GM19043 (cell line): ENCODE measurements at regions not wholly inside any gene's neighbourhood (a gene's known extent, or its start where the extent isn't known, plus 50 kb on each side); places are given as distances from the start of the nearest gene placed in this dataset.
"Not testable (repeated sequence)": the region's sequence is repeated elsewhere in the genome, so short reads cannot be mapped to it uniquely, and the experiment has no call there.

ENCODE experiments used
- ATAC-seq: cut with Tn5 transposase; IDR thresholded peaks from one replicate; pipeline ENCODE4 v1.9.1; 2021; ENCODE audit warnings: low read depth; ENCODE audit not compliant: unreplicated experiment

DNA sequence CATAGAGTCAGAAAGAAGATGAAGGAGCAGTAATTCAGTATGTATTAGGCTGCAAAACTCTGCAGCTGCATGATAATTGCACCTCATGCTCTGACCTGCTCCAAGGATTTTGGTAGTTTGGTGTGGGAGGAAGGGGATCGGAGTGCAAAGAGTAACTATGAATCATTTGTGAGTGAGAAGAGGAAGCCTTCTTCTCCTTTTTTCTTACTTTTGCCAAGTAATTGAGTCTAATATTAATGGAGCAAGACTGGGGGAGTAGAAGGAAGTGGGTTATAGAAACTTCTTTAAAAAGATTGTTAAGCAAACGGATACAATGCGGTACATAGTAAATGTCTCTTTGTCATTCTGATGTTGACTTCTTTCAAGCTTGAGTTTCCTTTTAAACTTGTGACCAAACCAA lies 276.5 kb downstream of the EDEM1 start:
- no peak for ATAC-seq

DNA sequence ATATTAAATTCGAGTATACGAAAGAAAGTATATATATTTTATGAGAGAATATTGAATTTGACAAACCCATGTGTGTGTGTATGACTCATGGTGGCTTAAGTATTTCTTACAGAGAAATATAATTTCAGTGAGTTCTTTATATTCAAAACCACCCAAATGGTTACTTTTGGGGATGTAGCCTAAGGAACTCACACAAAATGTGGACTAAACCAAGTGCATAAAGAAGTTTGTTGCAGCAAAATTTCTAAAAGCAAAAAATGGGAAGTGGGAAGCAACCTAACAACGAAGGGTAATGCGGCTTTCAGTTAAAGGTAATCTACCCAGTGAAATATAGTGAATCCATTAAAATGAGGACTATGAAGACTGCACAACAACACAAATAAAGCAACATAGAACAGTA lies 277.1 kb downstream of the EDEM1 start:
- ATAC-seq = no peak

DNA sequence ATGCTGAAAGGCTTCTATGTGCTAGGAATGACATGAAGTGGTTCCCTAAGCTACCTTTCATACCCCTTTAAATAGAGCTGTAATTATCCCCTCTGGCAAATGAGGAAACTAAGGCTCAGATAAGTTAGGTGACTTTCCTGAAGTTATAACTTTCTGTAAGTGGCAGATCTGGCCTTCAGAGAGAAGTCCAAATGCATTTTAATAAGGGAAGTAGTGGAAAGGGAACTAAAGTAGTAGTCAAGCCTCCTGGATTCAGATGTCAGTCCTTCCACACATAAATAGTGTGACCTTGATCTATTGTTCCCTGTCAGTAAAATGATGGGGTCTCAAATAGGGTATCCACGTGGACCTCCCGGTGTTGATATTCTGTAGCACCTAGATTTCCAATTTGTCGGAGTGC lies 277.7 kb downstream of the EDEM1 start:
- no peak for ATAC-seq

DNA sequence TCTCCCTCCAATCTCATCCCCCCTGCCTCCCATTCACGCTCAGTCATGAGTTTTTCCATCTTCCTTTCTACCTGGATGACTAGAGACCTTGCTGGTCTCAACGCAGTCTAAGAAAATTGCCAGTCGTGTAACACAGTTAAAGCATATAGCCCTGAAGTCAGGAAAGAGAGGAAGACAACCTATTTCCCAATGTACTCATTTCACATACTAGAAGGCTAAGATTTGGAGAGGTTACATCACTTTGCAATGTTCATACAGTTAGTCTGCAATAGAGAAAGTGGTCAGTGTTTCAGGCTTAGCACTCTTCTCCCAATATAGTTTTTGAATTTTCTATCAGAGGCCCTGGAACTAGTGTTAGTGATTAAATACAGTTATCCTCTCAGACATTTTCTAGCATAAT lies 278.6 kb downstream of the EDEM1 start:
- ATAC-seq = no peak

DNA sequence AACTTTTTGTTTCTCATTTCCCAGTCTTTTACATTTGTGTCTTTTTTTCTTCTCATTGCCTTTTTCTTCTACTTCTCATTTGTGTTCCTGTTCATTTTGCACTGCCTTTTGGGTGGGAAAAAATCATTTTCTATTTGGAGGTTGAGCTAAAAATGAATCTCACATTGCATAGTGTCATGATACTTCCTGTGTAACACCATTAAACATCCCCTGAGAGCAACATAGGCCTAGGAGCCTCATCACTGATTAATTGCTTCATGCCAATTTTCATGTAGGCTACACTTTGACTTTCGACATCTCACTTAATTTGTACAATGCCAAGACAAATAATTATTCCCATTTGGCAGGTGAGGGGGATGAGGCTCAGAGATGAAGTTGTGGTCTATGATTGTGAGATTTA lies 279.2 kb downstream of the EDEM1 start:
- ATAC-seq = no peak

DNA sequence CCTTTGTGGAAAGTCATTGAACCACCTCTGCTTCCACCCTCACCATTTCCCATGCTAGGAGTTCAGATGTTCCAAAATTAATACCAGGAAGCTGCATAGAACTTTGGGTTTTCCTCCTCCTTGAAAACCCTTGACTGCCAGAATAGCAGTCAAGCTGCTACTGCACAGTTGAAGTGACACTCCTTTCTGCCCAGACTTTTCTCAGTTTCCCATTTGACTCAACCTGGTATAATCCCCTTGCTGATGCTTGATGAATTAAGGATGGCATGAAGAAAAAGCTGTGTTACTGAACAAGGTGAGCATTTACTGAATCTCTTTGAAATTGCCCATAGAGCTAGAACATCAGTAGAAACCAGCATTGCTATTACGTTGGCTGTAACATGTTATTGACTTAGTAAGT lies 286.0 kb downstream of the EDEM1 start:
- no peak for ATAC-seq

DNA sequence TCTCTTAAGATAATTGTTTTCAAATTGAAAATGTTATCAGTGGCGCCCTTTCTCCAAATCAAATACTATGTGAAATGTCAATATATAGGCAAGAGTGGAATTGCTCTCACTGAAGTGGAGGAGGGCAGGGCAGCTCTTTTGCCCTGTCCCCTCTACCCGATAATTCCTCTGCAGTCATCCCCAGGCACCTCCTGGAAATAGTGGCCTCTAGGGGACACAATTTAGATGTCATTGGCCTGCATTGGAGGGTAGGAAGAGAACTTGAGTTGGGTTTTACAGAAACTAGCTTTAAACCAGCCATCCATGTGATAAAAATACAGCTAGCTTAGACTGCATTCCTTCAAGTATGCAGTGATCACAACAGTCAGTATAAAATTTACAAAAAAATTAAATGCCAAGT lies 288.9 kb downstream of the EDEM1 start:
- ATAC-seq = no peak

DNA sequence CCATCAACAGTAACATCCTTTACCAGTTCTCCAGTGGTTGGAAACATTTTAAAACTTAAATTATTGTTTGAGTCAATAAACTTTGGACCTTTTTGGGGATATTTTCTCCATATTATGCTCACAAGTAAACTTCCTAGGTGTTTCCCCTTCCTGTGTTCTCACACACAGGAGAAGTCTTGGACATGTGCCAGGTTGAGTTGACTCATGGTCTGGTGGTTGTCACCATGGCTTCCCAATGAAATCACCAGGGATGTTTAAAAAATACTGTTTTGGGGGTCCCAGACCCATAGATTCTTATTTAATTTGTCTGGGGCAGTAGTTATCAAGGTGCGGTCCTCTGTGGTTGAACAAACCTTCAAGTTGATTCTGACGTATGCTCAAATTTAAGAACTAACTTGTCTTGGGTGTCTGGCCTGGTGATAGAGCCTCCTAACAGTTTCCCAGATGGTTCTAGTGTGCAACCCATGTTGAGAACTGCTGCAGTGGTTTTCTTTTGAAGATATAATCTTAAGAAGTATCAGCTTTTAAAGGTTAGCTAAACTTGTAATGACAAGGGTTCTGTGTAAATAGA lies 291.8 kb downstream of the EDEM1 start:
- no peak for ATAC-seq

DNA sequence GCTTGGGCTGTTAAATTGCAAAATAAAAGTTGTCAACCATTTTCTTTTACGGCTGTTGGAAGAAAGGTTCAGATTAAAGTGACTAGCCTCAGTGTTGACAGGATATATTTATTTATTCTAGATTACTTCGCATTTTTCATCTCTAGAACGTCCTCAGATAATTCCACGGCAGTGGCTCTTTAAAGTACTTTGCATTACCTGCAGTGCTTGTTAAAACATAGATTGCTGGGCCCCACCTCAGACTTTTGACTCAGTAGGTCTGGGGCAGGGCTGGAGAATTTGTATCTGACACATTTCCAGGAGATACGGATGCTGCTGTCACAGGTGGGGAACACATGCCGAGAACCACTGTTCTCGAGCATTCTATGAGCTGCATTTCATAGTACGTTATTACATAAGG lies 292.7 kb downstream of the EDEM1 start:
- ATAC-seq = no peak

DNA sequence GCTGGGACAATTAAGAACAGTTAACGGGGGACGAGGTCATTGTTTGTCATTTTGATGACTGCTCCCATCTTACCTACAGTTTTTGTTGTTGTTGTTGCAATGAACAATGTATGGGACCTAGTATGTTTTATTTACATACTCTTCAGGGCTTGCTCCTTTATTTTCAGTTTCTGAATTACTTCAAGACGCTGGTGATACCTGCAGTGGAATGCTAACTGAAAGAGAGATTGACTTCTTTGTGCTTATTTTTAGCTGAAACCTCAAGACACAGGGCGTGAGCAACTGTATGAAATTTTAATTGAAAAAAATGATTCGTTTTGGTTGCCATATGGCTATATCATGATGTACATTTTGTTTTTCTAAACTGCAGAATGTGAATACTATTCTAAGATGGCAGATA lies 297.9 kb downstream of the EDEM1 start:
- no peak for ATAC-seq

DNA sequence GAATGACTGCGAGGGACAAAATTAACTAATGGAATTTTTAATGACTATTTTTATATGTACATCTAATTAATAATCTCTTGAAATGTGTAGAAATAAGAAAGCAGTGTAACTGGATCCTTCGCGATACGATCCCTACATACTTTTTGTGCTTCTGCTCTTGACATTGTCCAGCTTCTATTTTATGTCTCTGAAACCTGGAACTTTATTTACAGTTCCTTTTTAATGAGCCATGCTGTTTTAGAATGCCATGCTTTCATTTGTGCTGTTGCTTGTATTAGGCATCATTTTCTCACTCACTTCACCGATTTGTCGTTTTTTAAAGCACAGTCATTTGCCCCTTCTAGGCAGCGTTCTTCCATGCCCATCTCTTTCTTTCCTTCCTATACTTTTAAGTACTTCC lies 301.3 kb downstream of the EDEM1 start:
- no peak for ATAC-seq

DNA sequence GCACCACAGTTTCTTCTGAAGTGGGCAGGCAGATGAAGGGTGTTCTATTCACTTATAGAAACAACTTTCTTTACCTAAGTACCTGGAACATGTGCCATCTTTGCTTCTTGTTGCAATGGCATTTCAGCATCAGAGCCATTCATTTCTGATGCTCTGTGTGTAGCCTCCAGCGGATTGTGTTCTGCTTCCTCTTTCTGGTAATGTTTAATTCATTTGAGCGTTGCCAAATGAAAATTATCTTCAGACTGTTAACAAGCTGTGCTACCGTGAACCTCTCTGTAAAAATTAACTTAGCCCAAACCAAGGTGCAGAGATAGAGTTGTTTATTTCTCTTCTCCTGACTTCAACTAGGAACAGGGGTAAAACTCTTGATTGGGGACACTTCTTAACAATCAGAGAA lies 302.0 kb downstream of the EDEM1 start:
- ATAC-seq = peak; percentile 81

DNA sequence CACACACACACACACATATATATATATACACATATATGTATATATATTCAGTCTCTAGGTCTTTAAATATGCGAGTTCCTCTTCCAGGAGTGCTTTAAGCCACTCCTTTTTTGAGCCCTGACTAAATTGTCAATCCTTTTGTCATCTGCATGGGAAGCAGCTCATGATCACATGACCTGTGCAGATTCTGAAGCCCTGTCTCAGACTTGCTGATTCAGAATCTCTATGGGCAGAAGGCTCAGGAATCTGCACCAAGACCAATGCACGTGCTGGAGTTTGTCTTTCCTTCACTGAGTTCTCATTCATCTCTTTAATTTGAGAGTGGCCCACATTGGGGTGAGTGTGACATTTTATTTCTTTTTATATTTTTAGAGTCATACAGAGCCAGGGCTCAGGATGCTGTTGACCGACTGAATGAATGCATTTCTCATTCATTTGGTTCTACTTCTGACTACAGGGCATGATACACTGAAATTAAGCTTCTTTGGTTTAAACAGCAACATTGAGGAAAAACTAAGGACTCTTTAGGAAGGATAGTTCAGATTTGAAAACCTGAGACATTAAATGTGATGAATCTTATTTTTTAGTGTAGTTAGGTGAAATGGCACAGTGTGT lies 307.5 kb downstream of the EDEM1 start:
- no peak for ATAC-seq

DNA sequence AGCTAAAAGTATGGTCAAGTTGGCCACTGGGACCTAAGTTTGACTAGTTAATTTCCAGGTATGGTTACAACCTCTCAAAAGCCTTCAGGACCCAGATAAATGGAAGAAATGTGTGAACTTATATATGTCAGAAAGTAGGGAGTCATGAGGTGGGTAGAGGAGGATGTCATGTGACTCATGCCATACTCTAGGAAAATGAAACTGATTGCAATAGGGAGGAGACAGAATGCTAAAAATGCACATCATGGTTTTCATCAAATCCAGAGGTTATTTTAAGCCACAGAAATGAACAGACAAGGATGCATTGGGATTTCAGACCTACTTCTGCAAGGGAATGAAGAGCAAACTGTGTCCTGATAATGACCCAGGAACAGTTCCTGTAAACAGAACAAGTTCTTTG lies 310.0 kb downstream of the EDEM1 start:
- ATAC-seq = no peak

DNA sequence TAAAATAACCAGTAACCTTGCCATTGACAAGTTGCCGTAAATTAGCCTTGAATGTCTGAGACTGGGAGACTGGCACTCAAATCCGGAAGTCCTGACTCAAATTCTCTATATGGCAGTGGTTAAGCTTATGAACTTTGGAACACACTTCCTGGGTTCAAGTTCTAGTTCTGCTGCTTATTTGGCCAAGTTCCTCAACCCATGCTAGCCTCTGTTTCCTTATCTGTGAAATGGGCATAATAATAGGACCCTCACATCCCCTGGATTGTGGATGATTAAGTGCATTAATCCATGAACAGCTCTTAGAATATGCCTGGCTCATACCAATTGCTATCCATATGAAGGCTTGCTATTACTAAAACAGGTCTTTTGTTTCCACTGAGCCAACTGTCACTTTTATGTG lies 311.5 kb downstream of the EDEM1 start:
- ATAC-seq = peak; percentile 27

DNA sequence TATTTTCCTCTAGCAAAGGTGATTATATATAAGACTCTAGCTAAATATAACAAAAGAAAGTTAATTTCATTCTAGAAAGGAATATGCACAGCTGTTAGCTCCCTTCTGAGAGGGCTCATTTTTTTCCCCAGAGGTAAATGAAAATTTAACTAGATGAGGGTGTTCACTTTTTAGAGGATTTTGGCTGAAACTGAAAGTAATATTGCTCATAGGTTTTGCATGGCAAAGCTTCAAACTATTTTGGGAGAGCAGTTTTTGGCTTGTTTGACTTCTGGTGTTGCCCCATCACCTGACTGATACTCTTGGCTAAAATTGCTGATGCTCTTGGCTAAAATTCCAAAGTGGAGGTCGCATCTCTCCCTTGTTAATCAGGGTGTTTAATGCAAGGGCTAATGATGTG lies 311.9 kb downstream of the EDEM1 start:
- peak; percentile 86 for ATAC-seq

DNA sequence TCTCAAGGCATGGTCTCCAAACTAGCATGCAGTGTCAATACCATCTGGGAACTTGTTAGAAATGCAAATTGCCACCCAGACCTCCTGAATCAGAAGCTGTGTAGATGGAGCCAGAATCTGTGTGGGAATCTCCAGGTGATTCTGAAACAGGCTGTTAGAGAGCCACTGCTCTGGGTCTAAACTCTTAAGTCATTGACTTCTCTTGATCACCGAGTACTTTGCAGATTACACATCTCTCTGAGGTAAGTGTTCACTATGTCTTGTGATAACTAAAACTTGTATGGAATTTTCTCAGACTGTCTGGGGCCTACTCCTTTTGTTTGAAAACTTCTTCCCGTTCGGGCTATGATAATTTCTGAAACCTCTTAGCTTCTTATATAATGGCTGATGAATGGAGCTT lies 315.6 kb downstream of the EDEM1 start:
- no peak for ATAC-seq

DNA sequence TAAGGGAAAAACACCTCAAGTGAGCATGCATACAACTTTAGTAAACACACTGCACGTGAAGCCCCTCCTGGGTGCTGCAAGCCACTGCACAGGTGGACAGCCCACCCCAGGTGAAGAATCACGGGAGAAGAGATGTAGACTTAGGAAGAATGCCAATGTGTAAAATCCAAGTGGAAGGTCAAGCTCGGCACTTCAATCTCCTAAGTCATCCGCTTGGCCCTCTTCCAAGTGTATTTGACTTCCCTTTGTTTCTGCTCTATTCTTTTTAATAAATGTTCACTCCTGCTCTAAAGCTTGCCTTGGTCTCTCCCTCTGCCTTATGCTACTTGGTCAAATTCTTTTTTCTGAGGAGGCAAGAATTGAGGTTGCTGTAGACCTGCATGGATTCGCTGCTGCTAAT lies 316.6 kb downstream of the EDEM1 start:
- ATAC-seq = no peak

DNA sequence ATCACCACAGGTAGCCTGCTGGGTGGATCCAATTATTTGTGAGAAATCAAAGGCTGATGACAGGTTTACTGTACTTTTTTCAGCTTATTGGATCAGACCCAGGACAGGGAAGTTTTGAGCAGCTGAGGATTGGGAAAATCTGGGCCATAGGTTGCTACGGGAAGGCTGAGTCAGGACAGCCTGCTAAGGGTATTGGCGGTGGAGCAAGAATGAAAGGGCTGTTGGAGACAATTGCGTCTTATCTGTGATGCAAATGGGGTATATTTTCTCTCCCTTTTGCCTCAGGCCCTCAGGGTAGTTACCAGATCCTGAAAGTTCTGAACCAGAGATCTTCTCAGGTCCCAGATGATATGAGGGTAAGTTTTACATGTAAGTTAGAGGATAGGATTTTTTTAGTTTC lies 317.7 kb downstream of the EDEM1 start:
- no peak for ATAC-seq

DNA sequence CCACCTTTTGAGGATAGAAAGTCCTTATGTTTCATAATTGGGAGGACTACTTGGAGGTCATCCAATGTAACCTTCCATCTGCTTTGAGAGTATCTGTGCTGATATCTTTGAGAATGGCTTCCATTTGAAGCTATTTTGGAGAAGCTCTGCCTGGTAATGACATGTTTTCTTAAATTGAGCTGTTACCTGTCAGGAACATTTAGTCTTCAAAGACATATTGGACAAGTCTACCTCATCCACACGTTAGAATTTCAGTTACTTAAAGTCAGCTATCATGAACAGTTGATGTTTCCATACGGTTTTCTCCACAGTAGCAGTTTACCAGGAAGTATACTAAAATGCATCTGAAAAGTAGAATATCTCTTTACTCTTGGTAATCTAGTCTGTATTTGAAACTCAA lies 318.5 kb downstream of the EDEM1 start:
- no peak for ATAC-seq

DNA sequence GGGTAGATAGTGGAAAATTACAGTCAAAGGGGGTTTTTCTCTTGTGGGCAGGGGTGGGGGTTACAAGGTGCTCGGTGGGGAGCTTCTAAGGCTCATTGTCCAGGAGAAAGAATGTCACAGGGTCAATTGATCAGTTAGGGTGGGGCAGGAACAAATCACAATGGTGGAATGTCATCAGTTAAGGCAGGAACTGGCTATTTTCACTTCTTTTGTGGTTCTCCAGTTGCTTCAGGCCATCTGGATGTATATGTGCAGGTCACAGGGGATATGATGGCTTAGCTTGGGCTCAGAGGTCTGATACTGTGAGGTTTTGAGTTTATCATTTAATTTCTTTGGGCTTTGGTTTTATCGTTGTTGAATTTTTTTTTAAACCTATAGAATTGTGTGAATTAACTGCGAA lies 321.4 kb downstream of the EDEM1 start:
- ATAC-seq = not testable (repeated sequence)

DNA sequence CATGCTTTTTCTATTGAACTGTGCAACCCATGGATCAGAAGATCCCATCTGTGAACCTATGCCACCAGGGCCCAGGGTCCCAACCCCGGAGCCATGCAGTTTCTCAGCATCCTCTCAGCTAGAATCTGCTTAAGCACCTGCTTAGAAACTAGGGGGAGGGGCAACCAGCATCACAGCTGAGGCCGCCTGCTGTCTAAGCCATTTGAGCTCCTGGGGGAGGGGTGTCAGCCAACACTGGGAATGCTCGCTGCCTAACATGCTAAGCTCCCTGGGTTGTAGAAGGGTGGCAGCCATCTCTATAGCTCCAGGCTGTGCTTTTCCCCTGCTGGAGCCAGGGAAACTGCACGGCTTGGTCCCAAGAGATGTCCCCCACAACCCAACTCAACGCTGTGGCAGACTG lies 322.8 kb downstream of the EDEM1 start:
- ATAC-seq = no peak

DNA sequence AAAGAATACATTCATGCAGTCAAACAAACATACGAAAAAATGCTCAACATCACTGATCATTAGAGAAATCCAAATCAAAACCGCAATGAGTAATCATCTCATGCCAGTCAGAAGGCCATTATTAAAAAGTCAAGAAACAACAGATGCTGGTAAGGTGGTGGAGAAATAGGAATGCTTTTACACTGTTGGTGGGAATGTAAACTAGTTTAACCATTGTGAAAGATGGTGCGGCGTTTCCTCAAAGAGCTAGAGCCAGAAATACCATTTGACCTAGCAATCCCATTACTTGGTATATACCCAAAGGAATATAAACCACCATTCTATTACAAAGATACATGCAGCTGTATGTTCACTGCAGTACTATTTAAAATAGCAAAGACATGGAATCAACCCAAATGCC lies 330.4 kb downstream of the EDEM1 start:
- no peak for ATAC-seq
